GM12878 (cell line): ENCODE measurements at regions not wholly inside any gene's neighbourhood (a gene's known extent, or its start where the extent isn't known, plus 50 kb on each side); places are given as distances from the start of the nearest gene placed in this dataset.

ENCODE experiments used
- ATAC-seq: fragments of 200-7000 bp; cut with Tn5 transposase; 3 replicates; pipeline ENCODE4 v1.9.1; 2020; ENCODE audit warnings: mild to moderate bottlenecking, moderate library complexity
- BruUV-seq: library from RNA; stranded (reverse); fragments of 400-500 nt; replicated peaks from 2 replicates; lab custom pipeline; 2021; lab: Mats Ljungman, UMichigan
- CTCF ChIA-PET: fragments of 300-600 bp; sonication (Branson Sonifier 250); formaldehyde crosslinking; extraction: SDS; loops from one replicate; lab custom pipeline; 2021; ENCODE audit warnings: inconsistent platforms; lab: Yijun Ruan, JAX
- POLR2A ChIA-PET: fragments of 350-600 bp; formaldehyde crosslinking; extraction: SDS; loops from one replicate; lab custom pipeline; 2021; ENCODE audit warnings: inconsistent platforms; lab: Charles Lee
- RAD21 ChIA-PET: fragments of 300-600 bp; sonication (Branson Sonifier 250); formaldehyde crosslinking; loops from one replicate; lab custom pipeline; 2023; ENCODE audit warnings: antibody characterized with exemption; ENCODE audit not compliant: unreplicated experiment; lab: Charles Lee
- SMC1A ChIA-PET: fragments of 300-600 bp; sonication (Branson Sonifier 250); formaldehyde crosslinking; loops from one replicate; lab custom pipeline; 2023; ENCODE audit not compliant: unreplicated experiment, uncharacterized antibody; lab: Charles Lee
- DNase-seq: peaks from one replicate; pipeline ENCODE4 v3.0.0-alpha.2; 2011; ENCODE audit warnings: low read depth, low spot score
- FAIRE-seq: peaks from 3 replicates; lab custom pipeline; 2011; peaks lifted over from hg19 to GRCh38; lab: Jason Lieb, UNC
- H2AFZ ChIP-seq: 2 replicates; pipeline ENCODE4 v1.6.0; 2011; ENCODE audit warnings: low read depth, low read length, control low read depth; ENCODE audit not compliant: control insufficient read depth
- H3K27ac ChIP-seq: 2 replicates; pipeline ENCODE4 v1.5.1; 2011; ENCODE audit warnings: control low read depth; ENCODE audit not compliant: control insufficient read depth, insufficient read depth
- H3K27me3 ChIP-seq, 2 experiments: replicated peaks in 1 of 2; 2 replicates each; pipeline versions ENCODE4 v1.6.0 to v1.6.1; 2011; ENCODE audit warnings: low read length in 1 of 2; ENCODE audit not compliant: control insufficient read depth in 2 of 2, insufficient read depth in 2 of 2
- H3K36me3 ChIP-seq, 2 experiments: 2 replicates each; pipeline ENCODE4 v1.5.1; 2011; ENCODE audit warnings: low read length in 1 of 2; ENCODE audit not compliant: control insufficient read depth in 2 of 2, insufficient read depth in 2 of 2
- H3K4me1 ChIP-seq: 2 replicates; pipeline ENCODE4 v1.6.1; 2011; ENCODE audit warnings: mild to moderate bottlenecking, low read length, moderate library complexity, mixed read lengths; ENCODE audit not compliant: control insufficient read depth, insufficient read depth
- H3K4me2 ChIP-seq: 2 replicates; pipeline ENCODE4 v1.6.0; 2011; ENCODE audit warnings: control low read depth; ENCODE audit not compliant: control insufficient read depth, insufficient read depth
- H3K4me3 ChIP-seq: fragments of 200-600 bp; sonication (generic); 2 replicates; pipeline ENCODE4 v1.5.1; 2016
- H3K79me2 ChIP-seq: 2 replicates; pipeline ENCODE4 v1.6.0; 2011; ENCODE audit warnings: low read length; ENCODE audit not compliant: control insufficient read depth, insufficient read depth
- H3K9ac ChIP-seq: 2 replicates; pipeline ENCODE4 v1.8.0; 2011; ENCODE audit warnings: low read length, control low read depth, mixed read lengths; ENCODE audit not compliant: control insufficient read depth, insufficient read depth
- H3K9me3 ChIP-seq: replicated peaks from 3 replicates; pipeline ENCODE4 v1.5.1; 2011; ENCODE audit warnings: mild to moderate bottlenecking, low read length; ENCODE audit not compliant: control insufficient read depth, insufficient read depth
- H4K20me1 ChIP-seq: 2 replicates; pipeline ENCODE4 v1.6.0; 2011; ENCODE audit not compliant: control insufficient read depth, insufficient read depth
- CBX3 ChIP-seq: fragments of 200-600 bp; sonication (generic); IDR thresholded peaks from 2 replicates; pipeline ENCODE4 v1.6.1; 2016; ENCODE audit warnings: low read depth, borderline replicate concordance
- FOXM1 ChIP-seq: IDR thresholded peaks from 2 replicates; pipeline ENCODE4 v1.6.1; 2012; ENCODE audit warnings: low read depth, mild to moderate bottlenecking, inconsistent platforms, low read length, moderate library complexity
- HDAC6 ChIP-seq: fragments of 200-600 bp; sonication (generic); IDR thresholded peaks from one replicate; pipeline ENCODE4 v1.8.0; 2017; ENCODE audit warnings: antibody characterized with exemption; ENCODE audit not compliant: unreplicated experiment
- HDGF ChIP-seq: fragments of 450-650 bp; IDR thresholded peaks from 2 replicates; pipeline ENCODE4 v1.6.1; 2016; ENCODE audit warnings: antibody characterized with exemption
- JUNB ChIP-seq: IDR thresholded peaks from 2 replicates; pipeline ENCODE4 v1.6.1; 2016; ENCODE audit warnings: antibody characterized with exemption, mild to moderate bottlenecking
- MTA3 ChIP-seq: IDR thresholded peaks from 2 replicates; pipeline ENCODE4 v1.6.1; 2012; ENCODE audit warnings: low read length, inconsistent platforms, borderline replicate concordance
- NFIC ChIP-seq: IDR thresholded peaks from 2 replicates; pipeline ENCODE4 v1.6.1; 2012; ENCODE audit warnings: low read depth, mild to moderate bottlenecking, inconsistent platforms, low read length, moderate library complexity
- SMC3 ChIP-seq: IDR thresholded peaks from 2 replicates; pipeline ENCODE4 v1.6.1; 2011; ENCODE audit warnings: low read length, improper control_type of control experiment, borderline replicate concordance
- TCF7 ChIP-seq: IDR thresholded peaks from 2 replicates; pipeline ENCODE4 v1.6.1; 2014; ENCODE audit warnings: antibody characterized with exemption, borderline replicate concordance
- ZNF217 ChIP-seq: fragments of 450-650 bp; IDR thresholded peaks from 2 replicates; pipeline ENCODE4 v1.6.1; 2017; ENCODE audit warnings: antibody characterized with exemption, mild to moderate bottlenecking
- ZNF384 ChIP-seq: IDR thresholded peaks from 2 replicates; pipeline ENCODE4 v1.6.1; 2012; ENCODE audit warnings: low read depth, mild to moderate bottlenecking, low read length, improper control_type of control experiment, borderline replicate concordance
- WGBS: methylation state at CpG from one replicate; pipeline ENCODE4 v1.1.6; 2016; ENCODE audit warnings: low lambda C conversion rate; ENCODE audit not compliant: insufficient replicate concordance, insufficient coverage; ENCODE audit errors: missing lambda C conversion rate; 5-methylcytosine and 5-hydroxymethylcytosine counted together
- in situ Hi-C: fragments of 300-500 bp; cut with MboI; formaldehyde crosslinking; loops from 9 replicates; pipeline ENCODE4 v1.14.3; 2018; ENCODE audit warnings: mixed read lengths
- intact Hi-C: fragments of 100-400 bp; cut with micrococcal nuclease; formaldehyde crosslinking; loops from one replicate; pipeline ENCODE4 v1.14.2; 2022; ENCODE audit not compliant: unreplicated experiment
- TF ChIP-seq, protein P1 (sequence below): IDR thresholded peaks from 2 replicates; pipeline ENCODE4 v1.6.1; 2012; ENCODE audit warnings: low read depth, low read length, improper control_type of control experiment
- TF ChIP-seq, protein P2 (sequence below): IDR thresholded peaks from 2 replicates; pipeline ENCODE4 v1.6.1; 2012; ENCODE audit warnings: low read length, inconsistent platforms
- TF ChIP-seq, protein P3 (sequence below): IDR thresholded peaks from 2 replicates; pipeline ENCODE4 v1.6.1; 2011; ENCODE audit warnings: low read depth, mild to moderate bottlenecking, low read length, moderate library complexity, borderline replicate concordance; ENCODE audit errors: extremely low read depth

DNA sequence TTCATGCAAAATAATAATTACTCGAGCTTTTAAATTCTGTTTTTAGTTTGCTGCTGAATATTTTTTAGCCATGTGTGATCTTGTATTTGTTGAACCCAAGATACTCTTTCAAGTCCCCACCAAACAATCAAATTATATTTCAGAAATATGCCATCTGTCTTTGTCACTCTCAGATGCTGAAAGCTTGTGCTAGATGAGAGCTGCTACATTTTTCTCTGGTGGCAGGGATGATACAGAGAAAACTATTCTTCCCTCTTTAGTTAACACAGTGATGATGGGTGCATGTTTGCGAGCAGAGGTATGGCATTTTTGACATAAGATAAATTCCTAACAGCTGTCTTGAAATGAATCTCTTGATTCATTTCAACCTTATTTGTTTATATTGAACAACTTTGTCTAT is 100.6 kb upstream of the NPHP3 start:
- Histone ChIP-seq H2AFZ (no peak overlapping the region), H3K9me3 (no peaks in the 10 kb centered on the region), H3K27me3 (no peaks in the 10 kb centered on the region; a peak in 1 of 4 replicates), H3K4me1 (no peaks in the 10 kb centered on the region), H4K20me1 (no peaks in the 10 kb centered on the region), H3K4me3 (no peak overlapping the region), H3K36me3 (no peaks in the 10 kb centered on the region), H3K4me2 (no peak overlapping the region), H3K9ac (no peak overlapping the region), H3K79me2 (no peaks in the 10 kb centered on the region), H3K27ac (no peak overlapping the region)
- ChIA-PET POLR2A (no interaction called here), SMC1A (no interaction called here), RAD21 (no interaction called here), CTCF (no interaction called here)
- TF ChIP-seq, protein P1, sequence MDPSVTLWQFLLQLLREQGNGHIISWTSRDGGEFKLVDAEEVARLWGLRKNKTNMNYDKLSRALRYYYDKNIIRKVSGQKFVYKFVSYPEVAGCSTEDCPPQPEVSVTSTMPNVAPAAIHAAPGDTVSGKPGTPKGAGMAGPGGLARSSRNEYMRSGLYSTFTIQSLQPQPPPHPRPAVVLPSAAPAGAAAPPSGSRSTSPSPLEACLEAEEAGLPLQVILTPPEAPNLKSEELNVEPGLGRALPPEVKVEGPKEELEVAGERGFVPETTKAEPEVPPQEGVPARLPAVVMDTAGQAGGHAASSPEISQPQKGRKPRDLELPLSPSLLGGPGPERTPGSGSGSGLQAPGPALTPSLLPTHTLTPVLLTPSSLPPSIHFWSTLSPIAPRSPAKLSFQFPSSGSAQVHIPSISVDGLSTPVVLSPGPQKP: no peak
- no peak for TF ChIP-seq TCF7
- no peak for TF ChIP-seq HDGF
- TF ChIP-seq JUNB: no peak
- no peak for TF ChIP-seq MTA3
- TF ChIP-seq NFIC: no peak
- TF ChIP-seq SMC3: no peak
- TF ChIP-seq CBX3: no peak
- TF ChIP-seq, protein P2, sequence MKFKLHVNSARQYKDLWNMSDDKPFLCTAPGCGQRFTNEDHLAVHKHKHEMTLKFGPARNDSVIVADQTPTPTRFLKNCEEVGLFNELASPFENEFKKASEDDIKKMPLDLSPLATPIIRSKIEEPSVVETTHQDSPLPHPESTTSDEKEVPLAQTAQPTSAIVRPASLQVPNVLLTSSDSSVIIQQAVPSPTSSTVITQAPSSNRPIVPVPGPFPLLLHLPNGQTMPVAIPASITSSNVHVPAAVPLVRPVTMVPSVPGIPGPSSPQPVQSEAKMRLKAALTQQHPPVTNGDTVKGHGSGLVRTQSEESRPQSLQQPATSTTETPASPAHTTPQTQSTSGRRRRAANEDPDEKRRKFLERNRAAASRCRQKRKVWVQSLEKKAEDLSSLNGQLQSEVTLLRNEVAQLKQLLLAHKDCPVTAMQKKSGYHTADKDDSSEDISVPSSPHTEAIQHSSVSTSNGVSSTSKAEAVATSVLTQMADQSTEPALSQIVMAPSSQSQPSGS: no peak
- TF ChIP-seq HDAC6: no peak
- TF ChIP-seq ZNF384: no peak
- TF ChIP-seq, protein P3, sequence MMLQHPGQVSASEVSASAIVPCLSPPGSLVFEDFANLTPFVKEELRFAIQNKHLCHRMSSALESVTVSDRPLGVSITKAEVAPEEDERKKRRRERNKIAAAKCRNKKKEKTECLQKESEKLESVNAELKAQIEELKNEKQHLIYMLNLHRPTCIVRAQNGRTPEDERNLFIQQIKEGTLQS: no peak
- TF ChIP-seq ZNF217: no peak
- TF ChIP-seq FOXM1: no peak
- no TSS peak for BruUV-seq
- in situ Hi-C loops (no loop called here), intact Hi-C loops (no loop called here)
- DNase-seq (no peak), FAIRE-seq (no peak), ATAC-seq (no peak)
- WGBS: 6% methylated on average over 2 of the region's 2 CpGs
